HUES48 (cell line): ENCODE measurements at regions not wholly inside any gene's neighbourhood (a gene's known extent, or its start where the extent isn't known, plus 50 kb on each side); places are given as distances from the start of the nearest gene placed in this dataset.
"Not testable (repeated sequence)": the region's sequence is repeated elsewhere in the genome, so short reads cannot be mapped to it uniquely, and the experiment has no call there.

Experiments used
- H3K27ac ChIP-seq: one replicate; pipeline ENCODE4 v1.7.0; 2013; ENCODE audit warnings: low read depth, low read length, inconsistent platforms
- H3K27me3 ChIP-seq: 2 replicates; pipeline ENCODE4 v1.6.1; 2013; ENCODE audit warnings: mild to moderate bottlenecking, low read length; ENCODE audit not compliant: control insufficient read depth, insufficient read depth
- H3K36me3 ChIP-seq: 2 replicates; pipeline ENCODE4 v1.6.1; 2013; ENCODE audit warnings: low read length; ENCODE audit not compliant: control insufficient read depth, insufficient read depth
- H3K4me1 ChIP-seq: 2 replicates; pipeline ENCODE4 v1.6.1; 2013; ENCODE audit warnings: mild to moderate bottlenecking, low read length; ENCODE audit not compliant: control insufficient read depth, insufficient read depth
- H3K4me3 ChIP-seq: 2 replicates; pipeline ENCODE4 v1.5.1; 2013; ENCODE audit warnings: mild to moderate bottlenecking, low read depth, low read length
- H3K9ac ChIP-seq: 2 replicates; pipeline ENCODE4 v1.6.1; 2013; ENCODE audit warnings: mild to moderate bottlenecking, low read depth, low read length, moderate library complexity
- H3K9me3 ChIP-seq: 2 replicates; pipeline ENCODE4 v1.6.1; 2013; ENCODE audit warnings: low read length; ENCODE audit not compliant: control insufficient read depth, insufficient read depth

GRCh38 chr7:32816409-32816948 is 75.1 kb downstream of the KBTBD2 start:
- H3K36me3 ChIP-seq, H3K27me3 ChIP-seq, H3K9me3 ChIP-seq, H3K4me1 ChIP-seq, H3K4me3 ChIP-seq, H3K9ac ChIP-seq, H3K27ac ChIP-seq: not testable (repeated sequence)

- H3K9ac ChIP-seq, H3K4me1 ChIP-seq, H3K9me3 ChIP-seq, H3K27ac ChIP-seq, H3K4me3 ChIP-seq, H3K36me3 ChIP-seq, H3K27me3 ChIP-seq: not testable (repeated sequence)
Observed at GRCh38 chr7:32814779-32815178, 76.8 kb downstream of the KBTBD2 start.

GRCh38 chr7:32809871-32810270 is 81.7 kb downstream of the KBTBD2 start:
- Histone ChIP-seq H3K36me3 (no peaks in the 10 kb centered on the region), H3K4me1 (no peaks in the 10 kb centered on the region), H3K9me3 (no peaks in the 10 kb centered on the region), H3K27ac (no peak overlapping the region), H3K4me3 (no peak overlapping the region), H3K27me3 (no peaks in the 10 kb centered on the region), H3K9ac (no peak overlapping the region)

- Histone ChIP-seq H3K27ac (no peak overlapping the region), H3K9ac (no peak overlapping the region), H3K27me3 (no peaks in the 10 kb centered on the region), H3K9me3 (no peaks in the 10 kb centered on the region), H3K4me1 (no peaks in the 10 kb centered on the region), H3K4me3 (no peak overlapping the region), H3K36me3 (no peaks in the 10 kb centered on the region)
Observed at GRCh38 chr7:32809347-32809746, 82.2 kb downstream of the KBTBD2 start.

- Histone ChIP-seq H3K36me3 (no peaks in the 10 kb centered on the region), H3K9me3 (peaks cover 14% of the 10 kb centered on the region), H3K27ac (no peak overlapping the region), H3K9ac (no peak overlapping the region), H3K4me3 (no peak overlapping the region), H3K4me1 (no peaks in the 10 kb centered on the region), H3K27me3 (no peaks in the 10 kb centered on the region)
Observed at GRCh38 chr7:32803406-32804141, 88.0 kb downstream of the KBTBD2 start.

- no peak overlapping the region for H3K27ac ChIP-seq
- H3K9ac ChIP-seq: no peak overlapping the region
- no peaks in the 10 kb centered on the region for H3K36me3 ChIP-seq
- no peak overlapping the region for H3K4me3 ChIP-seq
- no peaks in the 10 kb centered on the region for H3K27me3 ChIP-seq
- H3K4me1 ChIP-seq: no peaks in the 10 kb centered on the region
- H3K9me3 ChIP-seq: peaks cover 14% of the 10 kb centered on the region
Observed at GRCh38 chr7:32802305-32802910, 89.2 kb downstream of the KBTBD2 start.

- H3K36me3 ChIP-seq, H3K27ac ChIP-seq, H3K9ac ChIP-seq, H3K4me1 ChIP-seq, H3K27me3 ChIP-seq, H3K4me3 ChIP-seq, H3K9me3 ChIP-seq: not testable (repeated sequence)
Observed at GRCh38 chr7:32793053-32793452, 98.5 kb downstream of the KBTBD2 start.

- not testable (repeated sequence) for H3K4me1 ChIP-seq, H3K9ac ChIP-seq, H3K36me3 ChIP-seq, H3K27me3 ChIP-seq, H3K9me3 ChIP-seq, H3K4me3 ChIP-seq, H3K27ac ChIP-seq
Observed at GRCh38 chr7:32790766-32791430, 100.7 kb downstream of the KBTBD2 start.

GRCh38 chr7:32789266-32789665 is 102.3 kb downstream of the KBTBD2 start:
- not testable (repeated sequence) for H3K27ac ChIP-seq, H3K9me3 ChIP-seq, H3K36me3 ChIP-seq, H3K9ac ChIP-seq, H3K27me3 ChIP-seq, H3K4me1 ChIP-seq, H3K4me3 ChIP-seq

GRCh38 chr7:32788174-32788573 is 103.4 kb downstream of the KBTBD2 start:
- H3K36me3 ChIP-seq, H3K9ac ChIP-seq, H3K27me3 ChIP-seq, H3K27ac ChIP-seq, H3K4me3 ChIP-seq, H3K4me1 ChIP-seq, H3K9me3 ChIP-seq: not testable (repeated sequence)

GRCh38 chr7:32785365-32785944 is 106.1 kb downstream of the KBTBD2 start:
- H3K27ac ChIP-seq, H3K27me3 ChIP-seq, H3K9me3 ChIP-seq, H3K4me1 ChIP-seq, H3K9ac ChIP-seq, H3K4me3 ChIP-seq, H3K36me3 ChIP-seq: not testable (repeated sequence)
